ENCODE measurements at regions not wholly inside any gene's neighbourhood (a gene's known extent, or its start where the extent isn't known, plus 50 kb on each side); places are given as distances from the start of the nearest gene placed in this dataset.

DNA sequence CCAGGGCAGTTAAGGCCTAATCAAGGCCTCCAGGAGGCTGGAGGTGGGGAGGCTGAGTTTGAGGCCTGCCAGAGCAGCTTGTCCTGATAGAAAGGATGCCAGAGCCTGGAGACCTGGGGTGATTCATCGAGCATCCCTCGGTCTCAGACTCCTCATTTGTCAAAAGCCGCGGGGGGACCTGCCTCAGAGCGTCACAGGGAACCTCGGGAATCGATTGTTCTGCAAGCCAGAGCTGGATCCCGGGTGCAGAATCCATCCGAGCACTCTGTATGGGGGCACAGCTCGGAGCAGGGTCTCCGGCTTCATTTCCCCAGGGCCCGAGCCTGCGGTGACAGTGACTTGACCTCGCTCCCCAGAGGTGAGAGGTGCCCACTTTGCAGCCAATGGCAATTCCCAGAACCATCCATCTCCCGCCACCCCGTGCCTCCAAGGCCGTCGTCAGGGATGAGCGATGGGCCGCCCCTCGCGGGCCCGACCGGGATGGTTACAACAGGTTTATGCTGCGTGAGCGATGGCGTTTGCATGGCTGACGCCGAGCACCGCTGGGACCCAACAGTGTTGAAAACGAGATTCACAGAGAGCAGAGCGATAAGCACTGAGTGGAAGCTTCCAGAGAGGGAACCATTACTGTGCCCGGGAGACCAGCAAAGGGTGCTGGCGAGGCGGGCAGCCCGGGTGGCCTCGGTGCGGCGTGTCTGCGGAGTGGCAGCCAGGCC, 117.1 kb upstream of the GSE1 start:
- H3K4me2 ChIP-seq (ENCODE audit: low read depth, low read length, poor library complexity, severe bottlenecking): no peak overlapping the region
- H3K9ac ChIP-seq (ENCODE audit: low read depth, low read length, poor library complexity, severe bottlenecking): no peak overlapping the region
- no peaks in the 10 kb centered on the region for H3K9me2 ChIP-seq (replicated peaks; ENCODE audit: low read depth, low read length)
- H3K36me3 ChIP-seq (ENCODE audit: insufficient read depth, low read length): no peaks in the 10 kb centered on the region
- no peaks in the 10 kb centered on the region for H3K9me3 ChIP-seq (ENCODE audit: insufficient read depth, low read depth, low read length)
- no peak overlapping the region for H3K4me3 ChIP-seq (ENCODE audit: low read length, poor library complexity, severe bottlenecking)
- TF ChIP-seq, protein P1, sequence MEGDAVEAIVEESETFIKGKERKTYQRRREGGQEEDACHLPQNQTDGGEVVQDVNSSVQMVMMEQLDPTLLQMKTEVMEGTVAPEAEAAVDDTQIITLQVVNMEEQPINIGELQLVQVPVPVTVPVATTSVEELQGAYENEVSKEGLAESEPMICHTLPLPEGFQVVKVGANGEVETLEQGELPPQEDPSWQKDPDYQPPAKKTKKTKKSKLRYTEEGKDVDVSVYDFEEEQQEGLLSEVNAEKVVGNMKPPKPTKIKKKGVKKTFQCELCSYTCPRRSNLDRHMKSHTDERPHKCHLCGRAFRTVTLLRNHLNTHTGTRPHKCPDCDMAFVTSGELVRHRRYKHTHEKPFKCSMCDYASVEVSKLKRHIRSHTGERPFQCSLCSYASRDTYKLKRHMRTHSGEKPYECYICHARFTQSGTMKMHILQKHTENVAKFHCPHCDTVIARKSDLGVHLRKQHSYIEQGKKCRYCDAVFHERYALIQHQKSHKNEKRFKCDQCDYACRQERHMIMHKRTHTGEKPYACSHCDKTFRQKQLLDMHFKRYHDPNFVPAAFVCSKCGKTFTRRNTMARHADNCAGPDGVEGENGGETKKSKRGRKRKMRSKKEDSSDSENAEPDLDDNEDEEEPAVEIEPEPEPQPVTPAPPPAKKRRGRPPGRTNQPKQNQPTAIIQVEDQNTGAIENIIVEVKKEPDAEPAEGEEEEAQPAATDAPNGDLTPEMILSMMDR (conservative IDR thresholded peaks at IDR 0.05; ENCODE audit: low read length): no peak
- no peak for TF ChIP-seq EZH2phosphoT487 (IDR thresholded peaks at IDR 0.05; ENCODE audit: borderline replicate concordance)
- H2AFZ ChIP-seq (ENCODE audit: low read length): no peak overlapping the region
- no peaks in the 10 kb centered on the region for H4K20me1 ChIP-seq (ENCODE audit: insufficient read depth, low read length, poor library complexity, severe bottlenecking)
- no peaks in the 10 kb centered on the region for H3K27me3 ChIP-seq (ENCODE audit: insufficient read depth, low read length, poor library complexity, severe bottlenecking)
- H3K79me2 ChIP-seq (ENCODE audit: insufficient read depth, low read length): peaks cover 6% of the 10 kb centered on the region; the same call in 1 of the 2 replicates
- H3K4me1 ChIP-seq (ENCODE audit: insufficient read depth, low read length, poor library complexity, severe bottlenecking): peaks cover 34% of the 10 kb centered on the region
- H3F3A ChIP-seq (ENCODE audit: low read depth): 0 out of 2 replicates have a peak, but pooled peaks cover 3% of the 10 kb centered on the region

DNA sequence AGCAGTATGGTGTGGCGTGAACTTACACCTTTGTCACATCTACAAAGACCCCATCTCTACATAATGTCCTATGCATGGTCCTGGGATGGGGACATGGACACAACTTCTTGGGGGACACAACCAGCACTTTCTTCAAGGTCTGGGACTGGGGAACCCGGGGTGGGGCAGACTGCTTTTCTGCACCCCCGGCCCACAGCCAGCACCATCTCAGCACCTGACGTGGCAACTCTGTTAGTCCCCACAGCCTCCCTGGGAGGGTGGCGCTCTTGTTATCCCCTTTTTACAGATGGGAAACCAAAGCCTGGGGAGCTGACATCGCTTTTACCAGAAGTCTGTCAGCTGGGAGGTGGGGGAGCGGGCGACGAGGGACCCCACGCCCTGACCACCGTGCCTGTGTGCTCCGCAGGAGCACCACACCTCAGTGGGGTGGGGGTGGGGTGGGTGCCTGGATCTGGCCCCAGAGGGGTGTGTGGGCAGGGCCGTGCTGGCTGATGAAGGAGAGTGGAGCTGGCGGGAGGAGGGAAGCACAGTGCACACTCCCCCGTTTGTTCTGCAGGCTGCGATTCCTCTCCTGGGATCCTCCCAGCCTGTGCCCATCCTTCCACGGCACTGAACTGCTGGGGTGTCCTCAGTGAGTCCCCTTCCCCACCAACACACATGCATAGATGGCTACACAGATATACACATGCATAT, 115.4 kb upstream of the GSE1 start:
- Histone ChIP-seq H3K36me3 (ENCODE audit: insufficient read depth, low read length) (no peaks in the 10 kb centered on the region), H2AFZ (ENCODE audit: low read length) (no peak overlapping the region), H4K20me1 (ENCODE audit: insufficient read depth, low read length, poor library complexity, severe bottlenecking) (no peaks in the 10 kb centered on the region), H3K4me2 (ENCODE audit: low read depth, low read length, poor library complexity, severe bottlenecking) (no peak overlapping the region), H3K79me2 (ENCODE audit: insufficient read depth, low read length) (no peaks in the 10 kb centered on the region; the same call in 1 of the 2 replicates), H3K27me3 (ENCODE audit: insufficient read depth, low read length, poor library complexity, severe bottlenecking) (no peaks in the 10 kb centered on the region), H3K9me2 (replicated peaks; ENCODE audit: low read depth, low read length) (no peaks in the 10 kb centered on the region), H3K4me3 (ENCODE audit: low read length, poor library complexity, severe bottlenecking) (no peak overlapping the region), H3F3A (ENCODE audit: low read depth) (0 out of 2 replicates have a peak, but pooled peaks cover 3% of the 10 kb centered on the region), H3K4me1 (ENCODE audit: insufficient read depth, low read length, poor library complexity, severe bottlenecking) (peaks cover 16% of the 10 kb centered on the region), H3K9ac (ENCODE audit: low read depth, low read length, poor library complexity, severe bottlenecking) (peak overlapping the region; percentile 59), H3K9me3 (ENCODE audit: insufficient read depth, low read depth, low read length) (no peaks in the 10 kb centered on the region)
- no peak for TF ChIP-seq EZH2phosphoT487 (IDR thresholded peaks at IDR 0.05; ENCODE audit: borderline replicate concordance)
- TF ChIP-seq, protein P1 (conservative IDR thresholded peaks at IDR 0.05; ENCODE audit: low read length): no peak

DNA sequence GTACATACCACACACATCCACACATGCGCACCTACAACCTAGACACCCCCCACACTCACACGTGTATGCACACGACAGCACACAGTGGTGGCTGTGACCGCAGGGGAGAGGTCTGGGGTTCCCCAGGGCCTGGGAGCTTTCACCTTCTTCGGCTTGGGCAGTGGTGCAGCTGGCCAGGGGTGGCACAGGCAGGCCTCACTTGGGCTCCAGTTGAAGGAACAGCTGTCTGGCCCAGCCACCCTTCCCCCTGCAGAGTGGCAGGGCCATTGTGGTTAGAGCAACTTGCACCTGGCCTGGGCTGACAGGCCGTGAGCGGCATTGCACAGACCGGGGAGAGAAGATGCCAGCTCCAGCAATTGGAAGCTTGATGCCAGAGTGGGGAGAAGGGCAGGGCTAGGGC, 114.5 kb upstream of the GSE1 start:
- Histone ChIP-seq H3K9me2 (replicated peaks; ENCODE audit: low read depth, low read length) (no peaks in the 10 kb centered on the region), H3K9ac (ENCODE audit: low read depth, low read length, poor library complexity, severe bottlenecking) (peak overlapping the region; percentile 59), H2AFZ (ENCODE audit: low read length) (0 out of 2 replicates have a peak overlapping the region, but pooled peaks have one; percentile 52), H3K79me2 (ENCODE audit: insufficient read depth, low read length) (no peaks in the 10 kb centered on the region), H4K20me1 (ENCODE audit: insufficient read depth, low read length, poor library complexity, severe bottlenecking) (no peaks in the 10 kb centered on the region), H3K4me3 (ENCODE audit: low read length, poor library complexity, severe bottlenecking) (peak overlapping the region; percentile 60), H3K9me3 (ENCODE audit: insufficient read depth, low read depth, low read length) (no peaks in the 10 kb centered on the region), H3K4me1 (ENCODE audit: insufficient read depth, low read length, poor library complexity, severe bottlenecking) (peaks cover 13% of the 10 kb centered on the region), H3K4me2 (ENCODE audit: low read depth, low read length, poor library complexity, severe bottlenecking) (peak overlapping the region; percentile 73), H3K36me3 (ENCODE audit: insufficient read depth, low read length) (no peaks in the 10 kb centered on the region), H3F3A (ENCODE audit: low read depth) (0 out of 2 replicates have a peak, but pooled peaks cover 3% of the 10 kb centered on the region), H3K27me3 (ENCODE audit: insufficient read depth, low read length, poor library complexity, severe bottlenecking) (no peaks in the 10 kb centered on the region)
- TF ChIP-seq, protein P1 (conservative IDR thresholded peaks at IDR 0.05; ENCODE audit: low read length): no peak
- no peak for TF ChIP-seq EZH2phosphoT487 (IDR thresholded peaks at IDR 0.05; ENCODE audit: borderline replicate concordance)

Data from Loucy (cell line).